GM03348 (cell line): ENCODE measurements at regions not wholly inside any gene's neighbourhood (a gene's known extent, or its start where the extent isn't known, plus 50 kb on each side); places are given as distances from the start of the nearest gene placed in this dataset.
A peak's percentile ranks its signal among the peaks of the same experiment; 100 is the strongest.
"Not testable (repeated sequence)": the region's sequence is repeated elsewhere in the genome, so short reads cannot be mapped to it uniquely, and the experiment has no call there.

Experiments used
- DNase-seq: peaks from one replicate; pipeline ENCODE4 v3.0.0; 2012; ENCODE audit warnings: low spot score

DNA sequence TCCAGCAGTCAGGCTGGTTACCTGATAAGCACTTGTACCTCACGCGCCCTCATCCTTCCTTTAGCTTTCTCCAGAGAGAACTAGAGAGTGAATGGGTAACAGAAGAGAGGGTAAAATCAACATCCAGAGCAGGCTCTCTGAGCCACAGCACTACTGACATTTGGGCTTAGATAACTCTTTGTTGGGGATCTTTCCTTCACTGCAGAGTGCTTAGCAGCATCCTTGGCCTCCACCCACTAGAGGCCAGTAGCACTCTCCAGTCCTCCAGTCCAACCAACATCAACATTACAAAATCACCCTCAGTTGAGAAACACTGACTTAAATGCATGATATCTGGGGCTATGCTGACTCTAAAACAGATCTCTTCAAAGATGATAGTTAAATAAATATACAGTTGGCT, 220.7 kb downstream of the TACR3 start:
- DNase-seq = no peak

DNA sequence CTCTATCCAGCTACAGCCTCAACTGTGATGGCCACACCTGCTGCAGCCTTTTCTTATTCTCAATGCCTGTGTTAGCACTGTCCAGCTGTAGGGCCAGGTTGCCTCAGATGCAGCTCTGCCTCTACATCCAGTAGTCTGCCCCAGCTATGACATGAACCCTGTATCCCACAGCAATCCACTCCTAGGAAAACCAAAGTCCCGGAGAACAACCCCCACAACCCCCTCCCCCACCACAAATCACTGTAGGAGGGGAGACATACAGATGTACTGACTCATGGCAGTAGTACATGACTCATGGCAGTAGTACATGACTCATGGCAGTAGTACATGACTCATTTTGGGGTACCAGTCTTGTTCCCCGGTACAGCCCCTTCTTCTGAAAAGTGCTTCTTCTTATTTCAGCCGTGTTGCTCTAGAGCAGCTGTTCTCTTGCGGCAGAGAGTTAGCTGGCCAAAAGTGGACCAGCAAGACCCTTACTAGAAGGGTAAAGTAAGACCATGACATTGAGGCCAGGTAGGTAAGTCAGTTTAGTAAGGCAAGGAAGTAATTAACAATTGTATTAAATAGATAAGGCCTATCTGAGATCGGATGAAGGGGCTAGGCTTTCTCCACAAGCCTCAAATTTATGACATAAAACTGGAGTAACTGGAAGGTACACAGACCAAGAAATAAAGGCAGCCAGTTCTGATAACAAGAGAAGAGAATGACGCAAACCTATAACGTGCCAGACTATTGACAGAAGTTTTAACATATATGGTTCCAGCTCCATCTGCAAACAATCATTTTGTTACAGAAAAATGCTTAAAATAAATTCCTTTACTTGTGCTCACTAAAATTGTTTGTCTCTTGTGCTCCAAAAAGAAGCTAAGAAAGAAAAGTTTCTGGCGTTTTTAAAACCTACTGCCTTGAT, 221.4 kb downstream of the TACR3 start:
- peak; percentile 38 for DNase-seq

DNA sequence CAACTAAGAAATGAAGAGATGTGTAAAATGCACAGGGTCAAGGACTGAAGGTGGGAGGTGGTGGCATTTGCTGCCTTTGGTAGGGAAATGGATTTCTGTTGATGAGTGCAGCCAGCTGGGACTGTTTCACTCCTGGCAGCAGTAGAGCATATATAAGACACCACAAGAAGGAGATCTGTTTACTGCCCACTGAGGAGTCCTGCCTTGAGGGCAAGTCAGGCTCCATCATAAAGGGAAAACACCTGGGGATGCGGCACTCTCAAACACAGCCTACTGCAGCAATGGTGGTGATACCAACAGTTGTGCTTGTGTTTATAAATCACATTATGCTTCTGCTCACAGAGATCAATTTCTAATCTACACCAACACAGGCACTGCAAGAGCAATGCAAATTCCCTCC, 222.1 kb downstream of the TACR3 start:
- no peak for DNase-seq

DNA sequence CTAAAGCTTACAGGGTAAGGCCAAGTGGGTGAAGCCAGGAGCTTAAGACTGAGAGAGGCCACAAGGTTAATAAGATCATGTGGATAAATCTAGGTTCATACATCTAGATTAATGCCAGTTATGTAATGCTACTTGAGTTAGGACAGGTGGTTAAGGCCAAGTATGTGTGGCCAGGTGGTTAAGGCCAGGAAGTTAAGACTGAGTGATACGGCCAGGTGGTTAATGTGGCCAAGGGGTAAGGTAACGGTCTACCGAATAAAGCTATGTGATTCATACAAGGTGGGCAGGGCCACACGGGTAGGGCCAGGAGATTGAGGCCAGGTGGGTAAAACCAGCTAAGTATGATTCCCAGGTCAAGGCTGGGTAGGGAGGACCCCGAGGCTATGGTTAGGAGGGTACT, 223.0 kb downstream of the TACR3 start:
- no peak for DNase-seq

GRCh38 chr4:103493450-103494159, 226.2 kb downstream of the TACR3 start:
- DNase-seq = no peak

GRCh38 chr4:103485296-103485695, 234.5 kb downstream of the TACR3 start:
- DNase-seq = not testable (repeated sequence)

DNA sequence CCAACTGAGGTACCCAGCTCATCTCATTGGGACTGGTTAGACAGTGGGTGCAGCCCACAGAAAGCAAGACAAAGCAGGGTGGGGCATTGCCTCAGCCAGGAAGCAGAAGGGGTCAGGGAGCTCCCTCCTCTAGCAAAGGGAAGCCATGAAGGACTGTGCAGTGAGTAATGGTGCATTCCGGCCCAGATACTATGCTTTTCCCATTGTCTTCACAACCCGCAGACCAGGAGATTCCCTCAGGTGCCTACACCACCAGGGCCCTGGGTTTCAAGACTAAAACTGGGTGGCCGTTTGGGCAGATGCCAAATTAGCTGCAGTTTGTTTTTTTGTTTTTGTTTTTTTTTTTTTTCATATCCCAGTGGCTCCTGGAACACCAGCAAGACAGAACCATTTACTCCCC, 235.3 kb downstream of the TACR3 start:
- DNase-seq = no peak

GRCh38 chr4:103482893-103483292, 236.9 kb downstream of the TACR3 start:
- DNase-seq = no peak

GRCh38 chr4:103482471-103482870, 237.3 kb downstream of the TACR3 start:
- no peak for DNase-seq

GRCh38 chr4:103478734-103479133, 241.1 kb downstream of the TACR3 start:
- no peak for DNase-seq

DNA sequence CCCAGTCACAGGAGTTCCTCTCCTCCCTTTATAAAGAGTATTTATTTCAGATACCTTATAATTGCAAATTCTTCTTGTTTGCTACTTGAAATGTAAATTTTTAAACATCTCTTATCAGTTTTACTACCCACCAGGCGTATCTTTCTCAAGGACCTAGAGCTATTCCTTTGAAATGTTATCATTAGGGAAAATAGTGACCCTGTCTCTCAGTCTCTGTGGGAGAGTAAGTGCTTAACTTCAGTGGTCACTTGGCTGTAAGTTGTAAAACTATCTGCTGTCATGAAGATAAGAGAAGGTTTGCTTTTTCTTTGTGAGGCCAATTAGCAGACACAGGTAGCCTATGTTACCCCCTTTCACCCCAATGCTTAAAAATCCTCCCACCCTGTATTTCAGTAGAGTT, 241.6 kb downstream of the TACR3 start:
- DNase-seq = no peak

GRCh38 chr4:103457566-103457965, 259.4 kb upstream of the CENPE start:
- no peak for DNase-seq

- no peak for DNase-seq
Observed at GRCh38 chr4:103451341-103451740, 253.2 kb upstream of the CENPE start.

GRCh38 chr4:103450693-103451092, 252.6 kb upstream of the CENPE start:
- no peak for DNase-seq

- no peak for DNase-seq
Observed at GRCh38 chr4:103449296-103450023, 251.3 kb upstream of the CENPE start.

DNA sequence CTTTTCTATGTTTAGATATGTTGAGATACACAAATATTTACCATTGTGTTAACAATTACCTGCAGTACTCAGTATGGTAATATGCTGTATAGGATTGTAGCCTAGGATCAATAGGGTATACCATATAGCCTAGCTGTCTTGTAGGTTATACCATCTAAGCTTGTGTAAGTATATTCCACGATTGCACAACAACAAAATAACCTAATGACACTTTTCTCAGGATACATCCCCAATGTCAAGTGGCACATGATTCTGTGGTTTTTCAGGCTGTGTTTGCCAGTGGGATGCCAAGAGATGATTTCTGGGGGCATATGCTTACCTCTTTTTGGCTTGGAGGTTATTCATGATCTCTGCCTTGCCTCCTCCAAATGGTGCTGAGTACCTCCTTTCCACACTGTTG, 247.2 kb upstream of the CENPE start:
- DNase-seq = no peak

- DNase-seq = no peak
Observed at GRCh38 chr4:103443324-103443723, 245.2 kb upstream of the CENPE start.

GRCh38 chr4:103429283-103429682, 231.1 kb upstream of the CENPE start:
- no peak for DNase-seq

GRCh38 chr4:103425406-103425805, 227.3 kb upstream of the CENPE start:
- no peak for DNase-seq

DNA sequence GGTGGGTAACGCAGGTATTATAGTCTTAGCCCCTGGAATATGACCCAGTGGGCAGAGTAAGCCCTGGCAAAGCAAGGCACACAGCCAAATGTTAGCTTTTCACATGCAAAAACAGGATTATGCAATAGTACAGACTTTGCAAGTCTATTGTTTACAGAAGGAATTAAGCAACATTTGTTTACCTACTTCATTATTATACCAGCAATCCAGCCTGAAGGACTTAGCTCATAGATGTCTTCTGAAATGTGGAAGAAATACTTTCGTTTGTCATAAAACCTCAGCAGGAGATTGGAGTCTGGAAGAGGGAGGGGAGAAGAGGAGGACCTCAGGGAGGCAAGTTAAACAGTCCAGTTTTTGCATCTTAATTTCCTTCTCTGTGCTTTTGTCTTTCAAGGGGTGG, 226.7 kb upstream of the CENPE start:
- DNase-seq = no peak

DNA sequence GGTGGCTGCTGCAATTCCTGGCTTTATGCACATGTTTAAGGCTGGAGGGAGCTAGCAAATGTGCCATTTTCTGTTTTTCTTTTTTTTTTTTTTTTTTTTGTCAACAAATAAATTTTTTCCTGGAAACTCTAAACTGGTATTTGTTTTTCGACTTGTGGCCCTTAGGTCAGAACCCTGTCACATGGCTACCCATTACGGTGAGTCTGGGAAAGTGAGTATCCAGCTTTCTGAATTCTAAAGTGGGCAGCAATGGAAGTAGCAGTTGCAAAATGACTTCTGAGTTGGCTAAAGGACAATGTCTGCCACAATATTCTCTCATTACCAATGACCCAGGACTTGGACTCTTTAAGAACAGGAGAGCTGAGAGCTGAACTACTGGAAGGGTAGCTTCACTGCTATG, 225.1 kb upstream of the CENPE start:
- DNase-seq = no peak

GRCh38 chr4:103422467-103423219, 224.5 kb upstream of the CENPE start:
- DNase-seq = no peak
